T-helper 9 cell (primary cell): ENCODE measurements at regions not wholly inside any gene's neighbourhood (a gene's known extent, or its start where the extent isn't known, plus 50 kb on each side); places are given as distances from the start of the nearest gene placed in this dataset.
A peak's percentile ranks its signal among the peaks of the same experiment; 100 is the strongest.

Experiments
- DNase-seq: peaks from one replicate; pipeline ENCODE4 v3.0.0-alpha.2; 2020

DNA sequence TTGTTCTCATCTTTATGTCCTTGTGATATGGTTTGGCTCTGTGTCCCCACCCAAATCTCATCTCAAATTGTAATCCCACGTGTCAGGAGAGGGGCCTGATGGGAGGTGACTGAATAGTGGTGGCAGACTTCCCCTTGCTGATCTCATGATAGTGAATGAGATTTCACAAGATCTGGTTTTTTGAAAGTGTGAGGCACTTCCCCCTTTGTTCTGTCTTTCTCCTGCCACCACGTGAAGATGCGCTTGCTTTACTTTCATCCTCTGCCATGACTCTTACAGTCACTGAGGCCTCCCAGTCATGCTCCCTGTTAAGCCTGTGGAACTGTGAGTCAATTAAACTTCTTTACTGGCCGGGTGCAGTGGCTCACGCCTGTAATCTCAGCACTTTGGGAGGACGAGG lies 161.0 kb downstream of the HERPUD2 start:
- DNase-seq, result no peak

DNA sequence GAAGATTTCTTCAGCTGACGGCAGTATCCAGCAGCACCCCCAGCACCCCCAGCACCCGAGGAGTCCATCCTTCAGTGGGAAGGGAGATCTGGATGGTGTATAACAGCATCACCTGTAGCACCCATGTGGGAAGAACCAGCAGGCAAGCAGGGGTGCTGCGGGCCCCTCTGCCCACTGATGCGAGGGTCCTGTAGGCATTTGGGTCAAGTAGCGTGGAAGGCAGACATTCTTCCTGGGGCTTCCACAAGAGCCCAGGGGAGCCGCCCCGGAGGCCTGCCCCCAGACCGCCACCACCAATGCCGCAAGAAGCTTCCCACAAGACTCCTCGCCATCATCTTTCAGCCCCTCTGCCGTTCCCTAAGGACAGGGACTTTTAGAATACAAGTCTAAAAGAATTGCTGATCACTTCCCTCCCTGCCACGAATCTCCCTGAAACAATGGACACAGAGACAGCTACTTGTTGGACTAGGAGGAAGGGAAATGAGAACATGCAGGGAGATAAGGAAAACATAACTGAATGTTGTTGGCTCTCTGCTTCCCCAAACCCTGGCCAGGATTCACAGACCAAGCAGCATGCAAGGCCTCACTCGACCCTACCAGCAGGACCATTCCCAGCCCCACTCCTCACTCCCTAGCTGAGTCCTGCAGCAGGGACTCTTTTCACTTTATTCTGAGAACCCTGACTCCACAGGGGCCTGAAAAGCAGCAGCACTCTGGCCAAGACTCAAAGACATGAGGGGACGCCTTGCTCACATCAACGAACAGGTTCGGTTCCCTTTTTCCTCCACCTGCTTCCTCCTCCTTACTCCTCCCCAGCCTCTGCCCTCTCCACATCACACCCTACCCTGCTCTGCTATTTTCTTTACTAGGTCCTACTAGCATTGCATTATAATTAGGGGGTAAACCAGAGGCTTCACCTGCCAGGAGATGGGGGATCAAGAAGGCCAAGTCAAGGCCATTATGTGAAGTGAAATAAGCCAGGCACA lies 164.5 kb downstream of the HERPUD2 start:
- DNase-seq, result no peak

DNA sequence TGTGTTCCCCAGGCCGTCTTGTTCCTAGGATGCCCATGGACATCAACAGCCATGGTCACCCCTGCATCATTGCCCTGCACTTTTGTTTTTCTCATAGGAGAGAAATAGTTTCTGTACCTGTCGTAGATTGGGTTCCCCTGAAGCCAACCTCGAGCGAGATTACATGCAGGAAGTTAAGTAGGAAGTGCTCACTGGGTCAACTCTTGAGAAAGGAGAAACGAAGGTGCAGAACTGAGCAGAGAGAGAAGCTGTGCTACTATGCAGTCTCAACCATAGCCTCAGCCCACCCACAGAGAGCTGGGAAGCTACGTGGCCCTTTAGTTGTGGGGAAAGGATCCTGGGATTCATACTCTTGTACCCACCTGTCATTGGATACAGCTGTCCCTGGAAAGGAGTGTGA lies 165.2 kb downstream of the HERPUD2 start:
- no peak for DNase-seq

DNA sequence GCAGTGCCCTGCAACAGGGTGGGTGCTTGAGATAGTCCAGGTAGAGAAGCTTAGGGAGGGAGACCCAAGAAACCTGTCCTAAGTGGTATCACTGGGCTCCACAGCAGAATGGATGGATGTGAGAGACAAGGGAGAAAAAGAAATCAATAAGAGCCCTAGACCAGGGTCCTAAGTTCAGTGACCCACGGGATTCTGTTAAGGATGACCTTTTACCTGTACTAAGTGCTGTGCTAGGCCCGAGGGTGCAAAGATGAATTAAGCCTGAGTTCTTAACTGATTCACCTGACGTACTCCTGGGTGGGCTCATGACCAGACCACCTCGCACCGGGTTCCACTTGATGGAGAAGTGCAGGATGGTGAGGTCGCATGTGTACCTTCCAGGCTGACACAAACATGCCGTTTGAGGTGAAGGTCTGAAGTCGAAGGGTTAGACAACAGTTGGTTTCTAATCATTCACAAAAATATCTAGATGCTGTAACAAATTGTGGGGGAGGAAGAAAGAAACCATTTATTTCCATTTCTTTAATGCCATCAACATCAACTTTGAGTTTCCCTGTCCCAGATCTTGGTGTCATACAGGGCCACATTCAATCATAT lies 166.5 kb downstream of the HERPUD2 start:
- DNase-seq, result no peak

DNA sequence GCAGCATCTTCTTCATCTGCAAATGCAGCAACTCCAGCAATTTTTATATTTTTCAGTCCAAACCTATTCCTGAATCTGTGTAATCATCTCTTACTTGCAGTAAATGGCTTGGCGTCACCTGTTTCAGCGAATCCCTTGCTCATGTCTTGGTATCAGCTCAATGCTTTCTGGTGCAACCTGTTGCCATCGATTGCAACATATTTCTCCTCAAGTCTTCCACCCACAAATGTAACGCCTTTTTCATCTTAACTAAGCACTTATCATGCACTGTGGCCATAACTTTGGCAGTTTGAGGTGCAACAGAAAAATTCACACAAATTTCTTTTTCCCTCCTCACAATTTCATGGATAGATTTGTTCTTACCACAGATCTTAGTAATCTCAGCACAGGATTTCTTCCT lies 168.3 kb downstream of the HERPUD2 start:
- DNase-seq, result no peak

DNA sequence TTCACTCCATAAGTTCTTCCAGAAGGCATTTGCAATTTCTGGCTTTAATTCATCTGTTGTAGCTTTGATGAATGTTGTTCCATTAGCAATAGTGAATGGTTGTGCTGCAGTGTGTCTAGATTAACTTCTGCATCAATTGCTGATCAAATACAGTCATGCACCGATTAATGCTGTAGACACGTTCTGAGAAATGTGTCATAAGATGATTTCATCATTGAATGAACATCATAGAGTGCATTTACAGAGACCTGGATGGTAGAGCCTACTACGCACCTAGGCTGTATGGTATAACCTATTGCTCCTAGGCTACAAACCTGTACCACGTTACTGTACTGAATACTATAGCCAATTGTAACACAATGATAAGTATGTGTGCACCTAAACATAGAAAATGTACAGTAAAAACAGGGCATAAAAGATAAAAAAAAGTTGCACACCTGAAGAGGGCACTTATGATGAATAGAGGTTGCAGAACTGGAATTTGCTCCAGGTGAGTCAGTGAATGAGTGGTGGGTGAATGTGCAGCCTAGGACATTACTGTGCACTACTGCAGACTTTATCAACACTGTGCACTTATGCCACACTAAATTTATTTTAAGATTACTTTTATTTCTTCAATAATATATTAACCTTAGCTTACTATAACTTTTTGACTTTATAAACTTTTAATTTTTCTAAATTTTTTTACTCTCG lies 170.7 kb downstream of the HERPUD2 start:
- DNase-seq, result no peak

DNA sequence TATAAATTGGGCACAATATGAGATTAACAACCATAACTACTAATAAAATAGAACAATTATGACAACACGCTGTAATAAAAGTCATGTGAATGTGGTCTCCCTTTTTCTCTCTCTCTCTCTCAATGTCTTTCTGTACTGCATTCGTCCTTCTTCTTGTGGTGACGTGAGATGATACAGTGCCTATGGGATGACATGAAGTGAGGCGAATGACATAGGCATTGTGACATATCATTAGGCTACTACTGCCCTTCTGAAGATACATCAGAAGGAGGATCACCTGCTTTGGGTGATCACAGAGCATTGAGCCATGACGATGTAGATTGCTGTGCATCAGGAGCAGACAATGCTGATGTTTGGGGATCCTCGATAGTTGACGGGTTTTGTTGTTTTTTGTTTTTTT lies 171.6 kb downstream of the HERPUD2 start:
- DNase-seq, result no peak

DNA sequence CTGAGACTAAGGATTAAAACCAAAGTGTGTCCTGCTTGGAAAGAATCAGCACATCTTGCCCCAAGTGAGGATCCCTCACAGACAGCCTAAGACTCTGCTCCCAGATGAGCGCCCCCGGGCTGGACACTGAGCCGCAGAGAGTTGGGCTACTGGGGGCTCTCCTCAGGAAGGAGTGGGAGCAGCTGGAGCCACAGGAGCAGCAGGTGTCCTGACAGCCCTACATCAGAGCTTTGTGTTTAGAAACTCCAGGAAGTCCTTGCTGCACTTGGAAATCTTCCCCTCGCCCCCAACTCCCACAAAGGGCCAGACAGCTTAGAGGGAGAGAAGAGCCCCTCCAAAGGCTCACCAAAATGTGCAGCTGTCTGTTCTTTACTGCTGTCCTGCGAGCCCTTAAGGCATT lies 172.2 kb downstream of the HERPUD2 start:
- no peak for DNase-seq

DNA sequence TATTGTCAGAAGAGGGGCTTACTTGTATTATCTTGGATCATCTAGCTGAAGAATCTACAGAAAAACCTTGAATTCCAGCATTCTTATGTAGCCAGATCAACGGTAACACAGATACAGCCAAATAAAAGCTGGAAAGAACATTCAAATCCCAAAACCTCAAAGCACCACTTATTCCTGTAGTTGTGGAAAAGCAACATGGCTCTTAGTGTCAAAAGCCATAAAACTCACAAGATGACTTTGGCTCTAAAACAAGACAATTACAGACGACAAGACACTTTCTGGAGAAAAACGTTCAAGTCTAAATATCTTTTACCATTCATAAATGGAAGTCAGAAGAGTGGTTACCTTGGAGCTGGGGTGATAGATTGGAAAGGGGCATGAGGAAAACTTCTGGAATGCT lies 173.0 kb downstream of the HERPUD2 start:
- no peak for DNase-seq

DNA sequence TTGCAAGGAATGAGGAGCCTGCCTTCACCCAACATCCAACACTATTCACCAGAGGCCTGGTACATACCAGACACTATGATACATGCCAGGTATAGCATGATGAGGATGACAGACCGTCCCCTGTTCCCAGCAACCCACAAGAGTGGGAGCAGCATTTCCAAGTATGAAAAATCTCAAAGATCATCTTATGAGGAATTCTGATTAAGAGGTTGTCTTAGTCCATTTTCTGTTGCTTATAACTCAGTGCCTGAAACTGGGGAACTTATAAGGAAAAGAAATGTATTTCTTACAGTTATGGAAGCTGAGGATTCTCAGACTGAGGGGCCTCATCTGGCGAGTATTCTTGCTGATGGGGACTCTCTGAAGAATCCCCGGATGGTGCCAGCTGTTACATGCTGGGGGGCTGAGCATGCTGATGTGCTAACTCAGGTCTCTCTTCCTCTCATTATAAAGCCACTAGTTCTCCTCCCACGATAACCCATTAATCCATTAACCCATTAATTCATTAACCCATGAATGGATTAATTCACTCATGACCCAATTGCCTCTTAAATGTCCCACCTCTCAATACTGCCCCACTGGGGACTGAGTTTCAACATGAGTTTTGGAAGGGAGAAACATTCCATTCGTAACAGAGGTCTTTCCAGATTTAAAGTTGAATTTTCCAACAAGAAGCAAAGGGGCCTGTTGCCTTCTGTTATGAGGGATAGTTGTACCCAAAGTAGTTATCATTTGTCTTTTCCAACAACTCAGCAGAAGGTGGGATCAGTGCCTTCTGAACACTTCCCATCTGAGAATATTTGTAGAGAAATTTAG lies 173.9 kb downstream of the HERPUD2 start:
- no peak for DNase-seq

DNA sequence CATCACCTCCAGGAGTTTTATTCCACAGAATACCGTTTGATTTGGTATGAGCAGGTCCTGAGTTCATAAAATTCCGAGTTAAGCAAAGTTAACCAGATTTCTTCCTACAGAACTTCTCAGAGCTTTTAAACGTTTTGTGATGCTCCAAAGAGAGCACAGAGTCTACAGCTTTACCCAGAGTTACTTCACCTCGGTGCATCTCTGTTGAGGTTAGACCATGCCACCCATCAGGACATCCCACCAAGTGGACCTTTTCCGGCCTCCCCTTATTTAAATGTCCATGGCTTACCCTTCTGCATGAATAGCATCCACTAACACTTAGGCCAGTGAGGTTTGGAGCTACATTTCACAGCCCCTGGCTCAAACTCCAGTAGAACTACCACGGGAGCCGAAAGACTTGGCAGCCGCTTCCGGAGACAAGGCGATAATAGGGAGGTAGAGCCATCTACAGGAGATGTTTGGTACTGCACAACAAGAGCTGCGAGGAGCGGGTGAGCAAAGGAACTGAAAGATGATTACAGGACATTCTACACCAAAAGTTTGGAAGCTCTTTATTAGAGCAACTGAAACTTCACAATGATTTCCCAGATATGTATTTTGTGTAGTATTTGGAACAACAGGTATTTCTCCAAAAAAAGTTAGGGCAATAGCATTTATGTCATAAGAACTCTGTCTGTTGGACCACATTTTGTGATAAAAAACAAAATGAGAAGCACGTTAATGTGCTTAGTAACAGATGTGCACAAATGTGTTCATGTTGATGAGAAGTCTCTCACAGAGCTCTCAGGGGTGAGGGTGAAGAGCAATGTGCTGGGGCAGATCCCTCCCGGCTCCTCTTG lies 174.7 kb downstream of the HERPUD2 start:
- DNase-seq, result peak; percentile 23

DNA sequence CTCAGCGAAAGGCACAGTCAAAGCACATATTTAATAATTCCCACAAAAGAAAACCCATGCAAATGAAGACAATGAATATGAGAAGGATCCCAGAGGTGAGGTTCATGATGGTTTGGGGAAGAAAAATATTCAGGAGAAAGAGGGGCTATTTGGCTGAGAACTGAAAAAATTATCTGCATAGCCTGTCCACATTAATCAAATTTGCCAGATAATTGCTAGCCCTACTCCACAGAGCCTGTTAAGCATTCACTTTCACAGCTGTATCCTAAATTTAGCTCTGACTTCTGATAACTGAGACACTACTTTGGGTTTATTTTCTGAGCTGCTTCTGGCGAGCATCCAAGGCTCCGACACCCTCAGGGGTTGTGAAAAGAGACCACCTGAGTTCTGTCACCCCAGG lies 176.2 kb downstream of the HERPUD2 start:
- DNase-seq, result no peak

DNA sequence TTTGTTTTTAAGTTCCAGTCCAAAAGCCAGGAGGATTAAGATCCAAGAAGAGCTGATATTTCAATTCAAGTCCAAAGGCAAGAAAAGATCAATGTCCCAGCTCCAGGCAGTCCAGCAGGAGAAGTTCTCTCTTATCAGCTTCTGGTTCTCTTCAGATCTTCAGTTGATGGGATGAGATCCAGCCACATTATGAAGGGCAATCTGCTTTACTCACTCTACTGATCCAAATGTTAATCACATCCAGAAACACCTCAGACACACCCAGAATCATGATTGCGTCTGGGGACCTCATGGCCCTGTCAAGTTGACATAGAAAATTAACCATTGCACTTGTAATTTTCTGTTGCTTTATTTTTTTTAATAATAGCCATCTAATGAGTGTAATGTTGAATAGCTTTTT lies 178.4 kb downstream of the HERPUD2 start:
- DNase-seq, result no peak

DNA sequence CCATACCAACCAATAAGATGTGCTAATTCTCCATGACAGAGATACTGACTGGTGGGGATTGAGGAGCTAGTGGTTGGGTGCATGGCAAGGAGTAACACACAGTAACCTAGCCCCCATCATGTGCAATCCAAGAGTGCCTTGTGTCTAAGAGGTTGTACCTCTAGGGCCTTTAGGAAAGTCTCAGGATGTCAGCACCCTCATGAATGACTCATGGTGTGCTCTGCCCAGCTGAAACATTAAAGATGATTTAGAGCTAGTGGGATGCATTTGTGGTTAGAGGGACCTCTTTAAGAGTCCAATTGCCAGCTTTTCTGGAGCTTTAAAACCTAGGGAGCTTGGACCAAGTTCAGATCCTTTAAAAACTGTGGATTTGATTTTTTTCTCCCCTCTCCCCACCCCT lies 181.1 kb downstream of the HERPUD2 start:
- no peak for DNase-seq

DNA sequence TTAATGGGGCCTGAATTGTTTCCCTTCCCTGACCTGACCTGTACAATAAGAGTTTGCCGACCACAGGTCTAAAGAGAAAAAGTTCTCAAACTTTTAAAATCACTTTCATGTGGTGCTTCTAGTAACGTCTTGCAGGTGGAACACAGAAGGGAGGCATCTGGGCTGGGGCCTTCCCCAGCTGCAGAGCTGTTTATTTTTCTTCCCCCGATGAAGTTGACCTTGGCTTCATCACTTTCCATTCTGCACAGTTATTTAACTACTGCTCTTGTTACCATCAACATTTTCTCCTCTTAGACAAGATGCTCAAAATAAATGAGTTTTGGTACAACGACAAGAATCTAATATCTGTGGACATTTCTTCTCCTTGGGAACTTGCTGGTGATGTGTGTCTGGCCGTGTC lies 181.7 kb downstream of the HERPUD2 start:
- no peak for DNase-seq

DNA sequence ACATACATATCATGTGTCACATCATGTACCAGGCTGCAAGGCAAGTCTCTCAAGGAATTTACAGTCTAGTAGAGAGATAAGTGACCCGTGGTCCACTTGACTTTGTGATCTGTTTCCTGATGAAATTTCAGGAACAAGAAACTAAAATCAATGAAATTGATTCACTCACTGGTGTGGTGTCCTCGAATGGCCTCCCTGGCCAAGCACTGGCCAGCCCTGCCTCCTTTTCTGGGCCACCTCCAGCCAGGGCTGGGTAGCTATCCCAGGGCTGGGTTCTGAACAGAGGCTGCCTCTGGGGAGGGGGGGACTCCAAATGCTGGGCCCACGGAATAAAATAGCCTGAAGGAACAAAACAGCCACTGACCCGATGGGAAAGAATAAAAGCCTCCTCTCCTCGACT lies 182.2 kb downstream of the HERPUD2 start:
- DNase-seq, result no peak

DNA sequence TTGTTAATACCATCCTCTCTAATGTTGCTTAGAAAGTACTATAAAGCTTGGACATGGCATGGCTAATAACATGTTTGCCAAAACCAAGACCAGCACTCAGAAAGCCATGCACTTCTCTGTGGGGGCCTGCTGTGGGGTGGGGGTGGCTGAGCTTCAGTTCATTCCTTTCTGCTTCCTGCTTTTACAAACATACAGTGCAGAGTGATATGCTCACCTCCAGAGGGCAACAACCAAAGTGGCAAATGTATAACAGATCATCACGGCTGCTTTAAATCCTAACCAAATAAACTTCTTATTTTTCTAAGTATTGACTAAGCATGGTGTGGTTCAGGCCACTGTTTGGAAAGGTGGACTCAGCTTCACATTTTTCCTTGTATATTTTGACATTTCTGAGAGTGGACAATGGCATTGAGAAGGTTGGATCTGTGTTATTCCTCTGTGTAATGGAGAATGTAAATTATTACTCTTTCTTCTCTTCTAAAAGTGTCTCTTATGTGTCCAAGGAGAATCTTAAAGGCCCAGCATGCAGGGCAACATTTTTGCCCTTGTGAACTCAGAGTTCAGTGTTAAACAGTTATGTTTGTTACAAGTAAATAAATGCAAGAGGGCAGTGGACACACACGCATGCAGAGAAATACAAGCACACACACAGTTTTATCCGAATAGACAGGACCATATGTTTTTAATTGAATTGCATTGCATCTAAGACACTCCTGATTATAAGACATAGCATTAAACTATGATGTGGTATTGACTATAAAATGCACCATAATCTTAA lies 186.1 kb downstream of the HERPUD2 start:
- no peak for DNase-seq

DNA sequence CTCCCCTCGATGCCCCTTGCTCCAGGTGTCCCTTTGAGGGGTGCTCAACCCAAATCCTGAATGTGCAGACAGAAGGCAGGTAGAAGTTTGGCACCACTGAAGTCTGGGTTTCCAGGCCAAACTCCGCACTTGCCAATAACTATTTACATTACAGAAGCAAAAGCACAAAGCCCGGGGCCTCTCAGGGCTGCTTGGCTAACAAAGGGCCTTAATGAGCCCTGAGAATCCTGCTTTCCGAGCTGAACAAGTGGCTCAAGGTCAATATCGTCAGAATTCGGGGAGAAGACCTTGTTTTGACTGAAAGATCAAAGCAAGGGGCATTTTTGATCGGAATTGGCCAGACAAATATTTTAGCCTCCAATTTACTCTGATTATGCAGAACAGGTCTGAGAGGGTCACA lies 189.9 kb downstream of the HERPUD2 start:
- no peak for DNase-seq

DNA sequence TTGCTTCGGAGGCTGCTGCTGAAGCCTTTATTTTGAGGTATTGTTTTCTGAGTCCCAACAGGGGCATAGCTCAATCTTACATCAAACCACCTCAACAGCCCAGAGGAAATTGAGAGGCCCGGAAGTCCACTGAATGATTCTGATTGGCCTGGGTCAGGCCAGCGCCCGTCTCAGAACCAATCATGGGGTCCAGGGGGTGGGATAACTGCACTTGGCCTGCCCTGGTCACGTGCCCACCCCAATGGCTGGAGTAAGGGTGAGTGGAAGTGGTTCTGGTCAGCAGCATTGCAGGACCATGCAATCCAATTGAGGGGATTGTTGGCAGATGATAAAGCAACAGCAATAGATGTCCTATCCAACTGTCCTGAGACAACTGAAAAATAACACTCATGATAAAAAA lies 190.6 kb downstream of the HERPUD2 start:
- DNase-seq, result no peak

DNA sequence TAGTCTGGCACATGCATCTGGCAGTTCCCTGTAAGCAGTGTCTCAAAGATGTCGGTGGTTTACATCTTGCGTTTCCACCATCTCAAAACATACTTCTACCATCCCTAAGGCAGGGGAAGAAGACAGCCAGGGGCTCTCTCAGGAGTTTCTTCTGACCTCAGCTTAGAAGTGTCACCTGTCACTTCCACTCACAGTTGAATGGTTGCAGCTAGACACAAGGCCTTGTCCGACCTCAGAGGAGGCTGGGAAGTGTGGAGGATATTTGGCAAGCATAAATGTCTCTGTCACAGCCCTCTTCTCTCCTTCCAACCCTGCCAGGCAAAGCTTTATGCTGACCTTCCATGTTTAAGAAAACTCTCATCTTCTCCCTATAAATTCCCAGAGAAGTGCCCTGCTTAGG lies 193.3 kb downstream of the HERPUD2 start:
- DNase-seq, result no peak

DNA sequence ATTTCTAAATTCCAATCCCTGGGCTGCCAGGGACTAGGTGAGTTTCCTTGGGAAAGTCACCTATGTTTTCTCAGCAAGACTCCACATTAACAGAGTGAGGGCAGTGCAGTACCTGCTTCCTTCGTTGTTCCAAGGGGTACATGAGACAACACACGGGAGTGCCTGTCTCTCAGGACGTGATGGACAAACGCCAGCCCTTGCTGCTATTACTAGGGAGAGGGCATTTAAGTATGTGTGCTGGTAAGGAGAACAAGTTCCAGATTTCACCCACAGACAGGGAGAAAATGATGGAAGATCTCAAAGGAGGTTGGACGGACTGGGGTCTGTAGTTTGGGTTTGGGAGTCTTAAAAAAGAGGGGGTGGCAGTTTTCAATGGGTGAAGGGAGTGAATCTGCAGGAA lies 195.7 kb downstream of the HERPUD2 start:
- DNase-seq, result no peak
